HepG2 (cell line): ENCODE measurements at regions not wholly inside any gene's neighbourhood (a gene's known extent, or its start where the extent isn't known, plus 50 kb on each side); places are given as distances from the start of the nearest gene placed in this dataset.

Experiments
- ATAC-seq: fragments of 200-7000 bp; cut with Tn5 transposase; 3 replicates; pipeline ENCODE4 v1.9.1; 2020; ENCODE audit warnings: mild to moderate bottlenecking, moderate library complexity
- BruUV-seq: library from RNA; stranded (reverse); fragments of 400-500 nt; replicated peaks from 2 replicates; lab custom pipeline; 2021; lab: Mats Ljungman, UMichigan
- CTCF ChIA-PET: fragments of 300-600 bp; formaldehyde crosslinking; extraction: SDS; loops from one replicate; lab custom pipeline; 2021; ENCODE audit warnings: low total read pairs, inconsistent platforms, low intra/inter-chr PET ratio; lab: Yijun Ruan, JAX
- POLR2A ChIA-PET: fragments of 350-600 bp; sonication (Branson Sonifier 250); formaldehyde crosslinking; loops from one replicate; lab custom pipeline; 2020; ENCODE audit warnings: antibody characterized with exemption, inconsistent platforms; lab: Yijun Ruan, JAX
- DNase-seq: peaks from one replicate; pipeline ENCODE4 v3.0.0-alpha.2; 2015; ENCODE audit warnings: low spot score
- FAIRE-seq: peaks from 3 replicates; lab custom pipeline; 2011; peaks lifted over from hg19 to GRCh38; lab: Jason Lieb, UNC
- H2AFZ ChIP-seq: one replicate; pipeline ENCODE4 v1.6.1; 2011; ENCODE audit warnings: low read length, inconsistent platforms
- H3K27ac ChIP-seq: fragments of 300-600 bp; 3 replicates; pipeline ENCODE4 v1.8.0; 2011; ENCODE audit warnings: mixed run types, mild to moderate bottlenecking, mixed read lengths, low read length, inconsistent platforms; ENCODE audit not compliant: insufficient read depth; ENCODE audit errors: extremely low read length
- H3K27me3 ChIP-seq, 2 experiments: fragments of 200-600 bp in 1 of 2; 2 replicates in 1 of 2; 3 replicates in 1 of 2; pipeline versions ENCODE4 v1.6.0 to v1.8.0; 2011; ENCODE audit warnings: low read length in 2 of 2, mild to moderate bottlenecking in 2 of 2, moderate library complexity in 2 of 2, inconsistent platforms in 1 of 2; ENCODE audit not compliant: insufficient read depth in 2 of 2, control insufficient read depth in 1 of 2
- H3K36me3 ChIP-seq, 2 experiments: fragments of 200-600 bp in 1 of 2; replicated peaks in 1 of 2; 2 replicates in 1 of 2; 3 replicates in 1 of 2; pipeline versions ENCODE4 v1.5.1 to v1.8.0; 2011; ENCODE audit warnings: low read length in 2 of 2, inconsistent platforms in 1 of 2; ENCODE audit not compliant: insufficient read depth in 2 of 2, control insufficient read depth in 1 of 2
- H3K4me1 ChIP-seq: 2 replicates; pipeline ENCODE4 v1.5.1; 2012; ENCODE audit warnings: low read length, inconsistent platforms; ENCODE audit not compliant: insufficient read depth
- H3K4me2 ChIP-seq: 2 replicates; pipeline ENCODE4 v1.6.0; 2011; ENCODE audit warnings: low read depth, low read length, inconsistent platforms
- H3K4me3 ChIP-seq, 3 experiments: fragments of 200-600 bp in 1 of 3; sonication (generic), shearing (Covaris generic) in 1 of 3; replicated peaks in 1 of 3; 2 replicates each; pipeline ENCODE4 v1.5.1; 2011 to 2016; ENCODE audit warnings: low read length in 3 of 3, inconsistent platforms in 2 of 3, low read depth in 2 of 3, mild to moderate bottlenecking in 2 of 3, control low read depth in 1 of 3, mixed read lengths in 1 of 3; ENCODE audit not compliant: insufficient read depth in 1 of 3
- H3K79me2 ChIP-seq: one replicate; pipeline ENCODE4 v1.6.1; 2011; ENCODE audit warnings: low read length, inconsistent platforms; ENCODE audit not compliant: insufficient read depth
- H3K9ac ChIP-seq: 2 replicates; pipeline ENCODE4 v1.6.0; 2011; ENCODE audit warnings: mild to moderate bottlenecking, low read depth, low read length, inconsistent platforms; ENCODE audit not compliant: insufficient read depth
- H3K9me3 ChIP-seq: 2 replicates; pipeline ENCODE4 v1.5.1; 2012; ENCODE audit warnings: mild to moderate bottlenecking, low read length
- H4K20me1 ChIP-seq: 2 replicates; pipeline ENCODE4 v1.6.0; 2011; ENCODE audit warnings: inconsistent platforms, mild to moderate bottlenecking, low read length, moderate library complexity; ENCODE audit not compliant: insufficient read depth
- DNMT3B ChIP-seq: conservative IDR thresholded peaks from 2 replicates; pipeline ENCODE4 v1.6.1; 2016; ENCODE audit warnings: missing biosample characterization, control low read depth
- ELF3 ChIP-seq: IDR thresholded peaks from 2 replicates; pipeline ENCODE4 v1.6.1; 2016; ENCODE audit warnings: missing genetic modification reagents, missing compliant biosample characterization
- GLI4 ChIP-seq: sonication (generic); formaldehyde crosslinking; IDR thresholded peaks from 2 replicates; pipeline ENCODE4 v1.5.1; 2020; ENCODE audit warnings: missing genetic modification reagents, mild to moderate bottlenecking, moderate library complexity, borderline replicate concordance
- GTF2F1 ChIP-seq: fragments of 150-350 bp; IDR thresholded peaks from 2 replicates; pipeline ENCODE4 v1.6.1; 2014; ENCODE audit warnings: low read length
- HCFC1 ChIP-seq: fragments of 150-350 bp; IDR thresholded peaks from 2 replicates; pipeline ENCODE4 v1.6.1; 2014; ENCODE audit warnings: low read depth, low read length
- HOXD1 ChIP-seq: sonication (generic); formaldehyde crosslinking; IDR thresholded peaks from 2 replicates; pipeline ENCODE4 v1.5.0; 2020; ENCODE audit warnings: missing genetic modification reagents
- MXD3 ChIP-seq: IDR thresholded peaks from 2 replicates; pipeline ENCODE4 v1.6.1; 2016; ENCODE audit warnings: mild to moderate bottlenecking, missing biosample characterization, missing genetic modification reagents
- NBN ChIP-seq: fragments of 450-650 bp; conservative IDR thresholded peaks from 2 replicates; pipeline ENCODE4 v1.6.1; 2017
- NR1H2 ChIP-seq: sonication (generic); formaldehyde crosslinking; IDR thresholded peaks from 2 replicates; pipeline ENCODE4 v1.8.1; 2022; ENCODE audit warnings: low read depth, missing genetic modification reagents, borderline replicate concordance
- POLR2AphosphoS5 ChIP-seq: IDR thresholded peaks from 2 replicates; pipeline ENCODE4 v1.6.1; 2012; ENCODE audit warnings: low read depth, low read length
- TGIF2 ChIP-seq: IDR thresholded peaks from 2 replicates; pipeline ENCODE4 v1.6.1; 2016; ENCODE audit warnings: control low read depth, missing compliant biosample characterization
- ZIK1 ChIP-seq: sonication (generic); formaldehyde crosslinking; IDR thresholded peaks from 2 replicates; pipeline ENCODE4 v1.5.0; 2020; ENCODE audit warnings: mild to moderate bottlenecking, low read depth, missing genetic modification reagents, borderline replicate concordance
- ZNF460 ChIP-seq: sonication (generic); formaldehyde crosslinking; IDR thresholded peaks from 2 replicates; pipeline ENCODE4 v1.5.1; 2020; ENCODE audit warnings: missing genetic modification reagents, mild to moderate bottlenecking, borderline replicate concordance
- ZNF510 ChIP-seq: sonication (generic); formaldehyde crosslinking; IDR thresholded peaks from 2 replicates; pipeline ENCODE4 v1.4.0; 2020; ENCODE audit warnings: low read depth, mild to moderate bottlenecking, missing genetic modification reagents
- ZNF574 ChIP-seq: sonication (generic); formaldehyde crosslinking; IDR thresholded peaks from 2 replicates; pipeline ENCODE4 v1.4.0; 2020; ENCODE audit warnings: missing genetic modification reagents
- ZNF615 ChIP-seq: sonication (generic); formaldehyde crosslinking; IDR thresholded peaks from 2 replicates; pipeline ENCODE4 v1.5.0; 2020; ENCODE audit warnings: mild to moderate bottlenecking, missing genetic modification reagents, borderline replicate concordance
- ZNF720 ChIP-seq: sonication (generic); formaldehyde crosslinking; IDR thresholded peaks from 2 replicates; pipeline ENCODE4 v1.4.0; 2020; ENCODE audit warnings: missing genetic modification reagents
- ZSCAN31 ChIP-seq: sonication (generic); formaldehyde crosslinking; IDR thresholded peaks from 2 replicates; pipeline ENCODE4 v1.5.0; 2020; ENCODE audit warnings: low read depth, mild to moderate bottlenecking, missing genetic modification reagents
- ZXDC ChIP-seq: sonication (generic); formaldehyde crosslinking; IDR thresholded peaks from 2 replicates; pipeline ENCODE4 v1.5.0; 2020; ENCODE audit warnings: mild to moderate bottlenecking, missing genetic modification reagents
- WGBS: methylation state at CpG from one replicate; pipeline ENCODE4 v1.1.6; 2017; ENCODE audit warnings: low lambda C conversion rate; 5-methylcytosine and 5-hydroxymethylcytosine counted together
- in situ Hi-C: cut with HindIII; loops from 2 replicates; pipeline ENCODE4 v1.10.0; 2017; ENCODE audit warnings: low pct_unique_long_range_greater_than_20kb; ENCODE audit not compliant: extremely low pct_ligation_motif_present
- intact Hi-C: fragments of 100-400 bp; cut with micrococcal nuclease; formaldehyde crosslinking; loops from one replicate; pipeline ENCODE4 v1.10.0; 2022; ENCODE audit not compliant: unreplicated experiment
- TF ChIP-seq, protein P1 (sequence below): sonication (generic); formaldehyde crosslinking; IDR thresholded peaks from 2 replicates; pipeline ENCODE4 v1.4.0; 2020; ENCODE audit warnings: mild to moderate bottlenecking, missing genetic modification reagents

GRCh38 chr4:36870121-36870520 is 374.4 kb upstream of the NWD2 start (continued):
- TF ChIP-seq ZNF510 (CRISPR knock-in tag) (no peak), ZXDC (CRISPR knock-in tag) (no peak), HOXD1 (CRISPR knock-in tag) (no peak), NR1H2 (CRISPR knock-in tag) (no peak), MXD3 (CRISPR knock-in tag) (no peak), GTF2F1 (no peak), ZSCAN31 (CRISPR knock-in tag) (no peak), TGIF2 (CRISPR knock-in tag) (no peak)
- TF ChIP-seq, protein P1, sequence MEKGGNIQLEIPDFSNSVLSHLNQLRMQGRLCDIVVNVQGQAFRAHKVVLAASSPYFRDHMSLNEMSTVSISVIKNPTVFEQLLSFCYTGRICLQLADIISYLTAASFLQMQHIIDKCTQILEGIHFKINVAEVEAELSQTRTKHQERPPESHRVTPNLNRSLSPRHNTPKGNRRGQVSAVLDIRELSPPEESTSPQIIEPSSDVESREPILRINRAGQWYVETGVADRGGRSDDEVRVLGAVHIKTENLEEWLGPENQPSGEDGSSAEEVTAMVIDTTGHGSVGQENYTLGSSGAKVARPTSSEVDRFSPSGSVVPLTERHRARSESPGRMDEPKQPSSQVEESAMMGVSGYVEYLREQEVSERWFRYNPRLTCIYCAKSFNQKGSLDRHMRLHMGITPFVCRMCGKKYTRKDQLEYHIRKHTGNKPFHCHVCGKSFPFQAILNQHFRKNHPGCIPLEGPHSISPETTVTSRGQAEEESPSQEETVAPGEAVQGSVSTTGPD (CRISPR knock-in tag): no peak

DNA sequence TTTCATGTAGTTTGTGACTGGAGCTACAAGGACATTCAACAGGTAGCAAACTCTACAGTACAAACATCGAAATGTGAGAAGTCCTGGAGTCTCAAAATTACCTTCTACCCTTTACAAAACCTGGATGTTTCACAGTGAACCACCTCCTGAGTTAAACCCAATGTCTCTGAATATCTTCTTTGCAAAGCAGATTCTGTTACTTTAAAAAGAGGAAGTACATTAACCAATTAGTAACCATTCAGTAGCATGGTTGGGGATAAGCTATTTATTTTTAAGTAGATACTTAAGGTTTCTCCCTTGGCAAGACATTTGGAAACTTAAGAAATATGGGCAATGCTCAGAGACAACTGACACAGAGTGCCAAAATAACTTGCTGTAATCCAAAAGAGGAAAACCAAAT is 371.9 kb upstream of the NWD2 start:
- WGBS: 0% methylated on average over 1 of the region's 1 CpG
- DNase-seq (no peak), FAIRE-seq (no peak), ATAC-seq (no peak)
- no TSS peak for BruUV-seq
- intact Hi-C loops: no loop called here
- H3K4me3 ChIP-seq: no peak overlapping the region
- in situ Hi-C loops: no loop called here
- no peak overlapping the region for H3K9ac ChIP-seq
- CTCF ChIA-PET: no interaction called here
- no peak overlapping the region for H2AFZ ChIP-seq
- H3K4me1 ChIP-seq: no peaks in the 10 kb centered on the region
- POLR2A ChIA-PET: no interaction called here
- H3K79me2 ChIP-seq: no peaks in the 10 kb centered on the region
- no peaks in the 10 kb centered on the region for H3K36me3 ChIP-seq
- H3K27ac ChIP-seq: no peak overlapping the region
- no peaks in the 10 kb centered on the region for H3K9me3 ChIP-seq
- no peak overlapping the region for H3K4me2 ChIP-seq
- no peaks in the 10 kb centered on the region for H4K20me1 ChIP-seq
- H3K27me3 ChIP-seq: no peaks in the 10 kb centered on the region
- TF ChIP-seq ELF3 (CRISPR knock-in tag) (no peak), ZIK1 (CRISPR knock-in tag) (no peak), GLI4 (no peak), ZNF574 (CRISPR knock-in tag) (no peak), ZNF615 (no peak), NBN (no peak), ZNF460 (no peak), ZNF720 (CRISPR knock-in tag) (no peak), DNMT3B (no peak), HCFC1 (no peak), POLR2AphosphoS5 (no peak)
